ENCODE measurements at regions not wholly inside any gene's neighbourhood (a gene's known extent, or its start where the extent isn't known, plus 50 kb on each side); places are given as distances from the start of the nearest gene placed in this dataset.

GRCh38 chr1:38766125-38766524 lies 93.4 kb downstream of the RRAGC start:
- TF ChIP-seq SPI1 (IDR thresholded peaks at IDR 0.05; ENCODE audit: borderline replicate concordance, low read depth) (no peak), REST (IDR thresholded peaks at IDR 0.05; ENCODE audit: insufficient replicate concordance, low read depth) (no peak), CTCF (IDR thresholded peaks at IDR 0.05; ENCODE audit: insufficient read depth, low read length) (no peak)

All from HL-60 (cell line).